ENCODE measurements at regions not wholly inside any gene's neighbourhood (a gene's known extent, or its start where the extent isn't known, plus 50 kb on each side); places are given as distances from the start of the nearest gene placed in this dataset.

DNA sequence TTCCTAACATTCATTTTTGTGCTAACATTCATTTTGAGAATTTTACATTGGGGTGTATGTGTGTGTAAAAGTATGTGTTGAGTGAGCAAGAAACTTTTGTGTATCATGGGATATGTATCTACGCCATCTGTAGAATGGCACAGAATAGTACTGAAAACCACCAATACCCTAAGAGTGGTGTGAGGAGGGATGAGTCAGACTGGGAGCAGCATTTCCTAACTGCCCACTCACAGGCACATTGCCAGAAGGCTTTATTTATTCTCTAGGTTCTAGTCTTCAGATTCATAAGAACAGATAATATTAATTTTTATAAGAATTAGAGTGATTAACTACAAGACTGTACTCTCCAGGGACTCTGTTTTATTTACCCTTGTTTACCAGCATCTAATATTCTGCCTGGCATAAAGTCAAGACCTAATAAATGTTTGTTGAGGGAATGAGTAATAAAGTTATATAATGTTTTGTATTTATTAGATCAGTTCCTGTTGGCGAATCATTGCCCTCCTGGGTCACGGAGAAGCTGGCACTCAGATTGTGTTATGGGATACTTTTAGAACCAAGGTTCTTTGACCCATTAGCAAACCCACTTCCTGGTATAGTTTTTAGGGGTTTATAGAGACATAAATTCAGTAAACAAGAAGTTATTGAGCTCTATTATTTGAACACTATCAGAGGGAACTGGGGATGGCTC lies 159.1 kb upstream of the PPP2R2B start:
- Mint-ChIP-seq H3K36me3 (ENCODE audit: low read depth) (no peaks in the 10 kb centered on the region), H3K27me3 (peaks cover 10% of the 10 kb centered on the region), H3K27ac (no peak overlapping the region), H3K4me3 (no peak overlapping the region), H3K4me1 (ENCODE audit: low read depth) (no peaks in the 10 kb centered on the region), H3K9me3 (no peaks in the 10 kb centered on the region)
- DNase-seq (no peak), ATAC-seq (no peak)
- ChIA-PET CTCF (interaction anchor here (1.0 kb wide), 1 partner anchor 151 kb away, joined by 3 read pairs; no protein-coding TSS in a partner anchor), POLR2A (no interaction called here)
- intact Hi-C loops (cut with micrococcal nuclease) = no loop called here
- no peak for TF ChIP-seq CTCF (IDR thresholded peaks at IDR 0.05)

DNA sequence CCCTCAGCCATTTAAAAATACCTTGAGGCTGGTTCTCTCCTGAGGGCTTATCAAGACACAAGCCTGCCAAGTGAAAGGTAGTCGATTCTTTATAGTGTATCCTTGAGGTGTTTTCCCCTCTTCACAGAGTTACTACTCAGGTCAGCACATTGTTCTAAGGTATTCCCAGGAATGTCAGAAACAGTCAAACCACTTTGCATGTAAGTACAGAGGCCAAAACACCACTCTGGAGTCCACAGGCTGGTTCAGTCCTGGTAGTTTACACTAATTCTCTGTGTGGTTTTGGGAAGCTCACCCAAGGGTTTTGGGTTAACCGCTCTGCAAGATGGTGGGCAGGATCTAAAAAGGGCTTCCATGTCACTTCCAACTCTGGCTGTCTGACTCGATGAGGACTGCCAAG lies 162.3 kb upstream of the PPP2R2B start:
- no peak for DNase-seq
- CTCF ChIA-PET = interaction anchor here (0.9 kb wide), 1 partner anchor 148 kb away, joined by 3 read pairs; no protein-coding TSS in a partner anchor
- no peaks in the 10 kb centered on the region for H3K36me3 Mint-ChIP-seq (ENCODE audit: low read depth)

GRCh38 chr5:147044572-147045273 lies 166.2 kb upstream of the PPP2R2B start:
- H3K27ac Mint-ChIP-seq = no peak overlapping the region
- no peaks in the 10 kb centered on the region for H3K4me1 Mint-ChIP-seq (ENCODE audit: low read depth)
- intact Hi-C loops (cut with micrococcal nuclease) = no loop called here
- no peaks in the 10 kb centered on the region for H3K9me3 Mint-ChIP-seq
- ChIA-PET CTCF (no interaction called here), POLR2A (no interaction called here)
- H3K36me3 Mint-ChIP-seq (ENCODE audit: low read depth) = no peaks in the 10 kb centered on the region
- no peak for DNase-seq
- no peak for ATAC-seq
- H3K27me3 Mint-ChIP-seq = peaks cover 4% of the 10 kb centered on the region
- H3K4me3 Mint-ChIP-seq = no peak overlapping the region
- TF ChIP-seq CTCF (IDR thresholded peaks at IDR 0.05) = no peak

More for the DNA sequence above, 162.3 kb upstream of the PPP2R2B start:
- H3K4me3 Mint-ChIP-seq = no peak overlapping the region
- ATAC-seq = no peak
- intact Hi-C loops (cut with micrococcal nuclease) = no loop called here
- peaks cover 5% of the 10 kb centered on the region for H3K27me3 Mint-ChIP-seq
- POLR2A ChIA-PET = no interaction called here
- TF ChIP-seq CTCF (IDR thresholded peaks at IDR 0.05) = no peak
- no peaks in the 10 kb centered on the region for H3K4me1 Mint-ChIP-seq (ENCODE audit: low read depth)
- no peaks in the 10 kb centered on the region for H3K9me3 Mint-ChIP-seq
- no peak overlapping the region for H3K27ac Mint-ChIP-seq

DNA sequence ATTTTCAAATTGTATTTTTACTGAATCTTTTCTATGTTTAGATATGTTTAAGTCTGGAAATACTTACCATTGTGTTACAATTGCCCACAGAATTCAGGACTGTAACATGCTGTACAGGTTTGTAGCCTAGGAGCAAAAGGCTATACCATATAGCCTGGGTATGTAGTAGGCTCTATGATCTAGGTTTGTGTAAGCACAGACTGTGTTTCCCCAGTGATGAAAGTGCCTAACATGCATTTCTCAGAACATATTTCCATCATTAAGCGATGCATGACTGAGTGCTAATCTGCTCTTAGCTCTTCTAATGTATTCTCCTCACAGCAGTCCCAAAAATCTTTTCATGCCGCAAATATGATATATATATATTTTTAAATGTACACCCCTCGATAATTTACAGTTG lies 166.7 kb upstream of the PPP2R2B start:
- intact Hi-C loops (cut with micrococcal nuclease) = no loop called here
- ChIA-PET POLR2A (no interaction called here), CTCF (no interaction called here)
- Mint-ChIP-seq H3K9me3 (no peaks in the 10 kb centered on the region), H3K27me3 (peaks cover 6% of the 10 kb centered on the region), H3K4me1 (ENCODE audit: low read depth) (no peaks in the 10 kb centered on the region), H3K36me3 (ENCODE audit: low read depth) (no peaks in the 10 kb centered on the region), H3K27ac (no peak overlapping the region), H3K4me3 (no peak overlapping the region)
- TF ChIP-seq CTCF (IDR thresholded peaks at IDR 0.05) = no peak
- DNase-seq (no peak), ATAC-seq (no peak)

GRCh38 chr5:147046281-147046680 lies 167.7 kb upstream of the PPP2R2B start:
- Mint-ChIP-seq H3K36me3 (ENCODE audit: low read depth) (no peaks in the 10 kb centered on the region), H3K4me3 (no peak overlapping the region), H3K9me3 (no peaks in the 10 kb centered on the region), H3K27me3 (peaks cover 6% of the 10 kb centered on the region), H3K27ac (no peak overlapping the region), H3K4me1 (ENCODE audit: low read depth) (no peaks in the 10 kb centered on the region)
- DNase-seq (no peak), ATAC-seq (no peak)
- intact Hi-C loops (cut with micrococcal nuclease) = no loop called here
- CTCF ChIA-PET = no interaction called here
- POLR2A ChIA-PET = no interaction called here
- TF ChIP-seq CTCF (IDR thresholded peaks at IDR 0.05) = no peak
